Heart left ventricle (tissue), 16 donors: ENCODE measurements at regions not wholly inside any gene's neighbourhood (a gene's known extent, or its start where the extent isn't known, plus 50 kb on each side); places are given as distances from the start of the nearest gene placed in this dataset.

Experiments
- ATAC-seq, 4 donors: fragments of 200-7000 bp; cut with Tn5 transposase; one replicate each; pipeline ENCODE4 v1.9.1; 2020 to 2022; ENCODE audit warnings: moderate library complexity in 4 of 4, mild to moderate bottlenecking in 3 of 4, moderate number of reproducible peaks in 1 of 4
- DNase-seq, 5 donors: peaks; one replicate each; pipeline ENCODE4 v3.0.0-alpha.2; 2020
- H3K27ac ChIP-seq, 12 donors: fragments of 200-600 bp; sonication (generic) in 4 of 12; one replicate each; pipeline versions ENCODE4 v1.5.0 to v1.8.0; 2016 to 2022; ENCODE audit warnings: mild to moderate bottlenecking in 2 of 12
- H3K27me3 ChIP-seq, 9 donors: fragments of 200-600 bp; sonication (generic) in 2 of 9; one replicate each; pipeline versions ENCODE4 v1.5.1 to v1.8.0; 2016 to 2022; ENCODE audit warnings: mild to moderate bottlenecking in 3 of 9
- H3K36me3 ChIP-seq, 9 donors: fragments of 200-600 bp; sonication (generic) in 2 of 9; one replicate each; pipeline versions ENCODE4 v1.5.0 to v1.8.0; 2018 to 2022; ENCODE audit warnings: mild to moderate bottlenecking in 2 of 9
- H3K4me1 ChIP-seq, 12 donors: fragments of 200-600 bp; sonication (generic) in 4 of 12; one replicate each; pipeline versions ENCODE4 v1.5.0 to v1.8.0; 2016 to 2022; ENCODE audit warnings: mild to moderate bottlenecking in 3 of 12
- H3K4me3 ChIP-seq, 12 donors: fragments of 200-600 bp; sonication (generic) in 4 of 12; one replicate each; pipeline versions ENCODE4 v1.5.0 to v1.8.0; 2017 to 2022; ENCODE audit warnings: mild to moderate bottlenecking in 9 of 12, moderate library complexity in 4 of 12
- H3K9me3 ChIP-seq, 12 donors: fragments of 200-600 bp; sonication (generic) in 4 of 12; one replicate each; pipeline versions ENCODE4 v1.5.0 to v1.8.0; 2016 to 2022; ENCODE audit warnings: mild to moderate bottlenecking in 1 of 12
- POLR2A ChIP-seq, 2 donors: fragments of 450-650 bp; IDR thresholded peaks; one replicate each; pipeline ENCODE4 v1.6.1; 2017; ENCODE audit warnings: antibody characterized with exemption in 2 of 2, mild to moderate bottlenecking in 2 of 2, moderate library complexity in 2 of 2
- WGBS, 4 donors: extraction: QIAGEN DNeasy Blood & Tissue Kit in 2 of 4; methylation state at CpG; one replicate each; pipeline versions ENCODE4 v1.1.5 to v1.1.7; 2013 to 2018; 5-methylcytosine and 5-hydroxymethylcytosine counted together
- intact Hi-C, 10 donors: fragments of 100-400 bp; cut with DNase I; formaldehyde crosslinking; loops; one replicate each; pipeline versions ENCODE4 v1.11.1 to v1.14.2; 2022
- TF ChIP-seq, protein P1 (sequence below), 12 donors: fragments of 200-600 bp; sonication (generic) in 4 of 12; IDR thresholded peaks; one replicate each; pipeline versions ENCODE4 v1.5.0 to v1.8.0; 2018 to 2022; ENCODE audit warnings: antibody characterized with exemption in 12 of 12, mild to moderate bottlenecking in 5 of 12
- donor health status: ischemic (EF 13 %, LVEDD 7.1; RV severe dilation, severe dysfunction).
- donor health status: healthy with polysubstance abuse.
- donor health status: DM: no; HTN: yes; CAD: no.
- donor health status: DM: no; HTN: no; CAD: no.
- donor health status: ischemic (EF 25% LVEDD 6.9; RV normal size, moderate dysfunction).
- donor health status: ischemic (EF 25% LVEDD 5.7; RV mildly dilated, moderate dysfunction).
- donor health status: healthy.
- donor health status: DM: yes; HTN: yes; CAD: no.
- donor health status: ischemic (EF 35%, LVEDD 5.7; RV mildly dilated, moderate dysfunction).
- donor health status: nonischemic (EF 11% LVEDD 7.7; RV severe dilation, severe dysfunction).
- donor health status: DM: yes; HTN: yes; CAD: no.
- donor health status: PGD.
- donor health status: ischemic (EF 29% LVEDD 5.4; RV normal size, mild dysfunction).
- donor health status: nonischemic (EF 23%, LVEDD 6.1; RV moderate dilation, normal function).

DNA sequence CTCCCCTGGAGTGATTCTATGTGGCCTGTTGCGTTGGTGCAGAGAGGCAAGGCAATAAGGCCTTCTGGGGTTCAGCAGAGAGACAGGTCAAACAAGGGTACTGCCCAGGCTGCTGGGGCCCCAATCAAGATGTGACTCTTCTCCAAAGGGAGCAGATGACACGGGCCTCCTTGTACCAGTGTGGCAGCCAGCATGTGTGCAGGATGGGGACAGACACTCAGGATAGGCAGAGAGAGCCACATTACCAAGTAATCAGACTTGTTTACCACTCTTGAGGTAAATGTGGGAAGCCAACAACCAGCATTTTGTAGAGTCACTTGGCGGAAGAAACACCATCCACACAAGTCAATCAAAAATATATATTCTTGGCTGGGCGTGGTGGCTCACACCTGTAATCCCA is 95.3 kb upstream of the DLG1 start:
- H3K27ac ChIP-seq: peak overlapping the region in 5 of 12 donors; percentile 61 to 88 (median 76)
- no peaks in the 10 kb centered on the region for H3K27me3 ChIP-seq
- no peak for DNase-seq
- H3K9me3 ChIP-seq: no peaks in the 10 kb centered on the region
- intact Hi-C loops: loop anchor here in 2 of 10 donors (2.0 to 5.0 kb wide), 2 partner anchors 36 to 39 kb away; no protein-coding TSS in a partner anchor
- no peak for TF ChIP-seq POLR2A (IDR thresholded peaks at IDR 0.05)
- TF ChIP-seq, protein P1, sequence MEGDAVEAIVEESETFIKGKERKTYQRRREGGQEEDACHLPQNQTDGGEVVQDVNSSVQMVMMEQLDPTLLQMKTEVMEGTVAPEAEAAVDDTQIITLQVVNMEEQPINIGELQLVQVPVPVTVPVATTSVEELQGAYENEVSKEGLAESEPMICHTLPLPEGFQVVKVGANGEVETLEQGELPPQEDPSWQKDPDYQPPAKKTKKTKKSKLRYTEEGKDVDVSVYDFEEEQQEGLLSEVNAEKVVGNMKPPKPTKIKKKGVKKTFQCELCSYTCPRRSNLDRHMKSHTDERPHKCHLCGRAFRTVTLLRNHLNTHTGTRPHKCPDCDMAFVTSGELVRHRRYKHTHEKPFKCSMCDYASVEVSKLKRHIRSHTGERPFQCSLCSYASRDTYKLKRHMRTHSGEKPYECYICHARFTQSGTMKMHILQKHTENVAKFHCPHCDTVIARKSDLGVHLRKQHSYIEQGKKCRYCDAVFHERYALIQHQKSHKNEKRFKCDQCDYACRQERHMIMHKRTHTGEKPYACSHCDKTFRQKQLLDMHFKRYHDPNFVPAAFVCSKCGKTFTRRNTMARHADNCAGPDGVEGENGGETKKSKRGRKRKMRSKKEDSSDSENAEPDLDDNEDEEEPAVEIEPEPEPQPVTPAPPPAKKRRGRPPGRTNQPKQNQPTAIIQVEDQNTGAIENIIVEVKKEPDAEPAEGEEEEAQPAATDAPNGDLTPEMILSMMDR (IDR thresholded peaks at IDR 0.05): no peak
- no peak overlapping the region for H3K4me3 ChIP-seq
- 88 to 95% (median 91%) methylated on average over 4 of the region's 4 CpGs for WGBS, 4 donors
- no peak for ATAC-seq
- peaks cover 0 to 27% (median 11%) of the 10 kb centered on the region in 12 donors for H3K4me1 ChIP-seq
- no peaks in the 10 kb centered on the region for H3K36me3 ChIP-seq

DNA sequence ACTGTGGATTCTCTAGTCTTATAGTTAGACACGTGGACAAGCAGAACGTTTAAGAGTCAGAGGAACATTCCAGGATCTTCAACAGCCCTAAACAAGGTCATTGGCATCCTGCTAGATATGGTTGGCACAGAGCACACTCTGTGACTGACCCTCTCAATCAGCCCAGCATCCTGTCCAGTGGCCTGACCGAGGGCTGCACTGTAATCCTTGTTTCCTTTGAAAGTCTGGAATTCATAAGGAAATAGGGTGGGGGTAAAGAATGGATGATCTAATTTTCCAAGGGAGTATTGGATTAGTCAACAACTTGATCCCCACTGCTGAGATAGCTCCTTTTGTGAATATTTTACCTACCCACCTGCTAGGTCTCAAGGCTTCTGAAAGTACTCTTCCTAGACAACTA is 94.5 kb upstream of the DLG1 start:
- intact Hi-C loops: loop anchor here in 1 of 10 donors (5.0 kb wide), 1 partner anchor 36 kb away; no protein-coding TSS in a partner anchor
- 18 to 27% (median 21%) methylated on average over 3 of the region's 3 CpGs for WGBS, 4 donors

DNA sequence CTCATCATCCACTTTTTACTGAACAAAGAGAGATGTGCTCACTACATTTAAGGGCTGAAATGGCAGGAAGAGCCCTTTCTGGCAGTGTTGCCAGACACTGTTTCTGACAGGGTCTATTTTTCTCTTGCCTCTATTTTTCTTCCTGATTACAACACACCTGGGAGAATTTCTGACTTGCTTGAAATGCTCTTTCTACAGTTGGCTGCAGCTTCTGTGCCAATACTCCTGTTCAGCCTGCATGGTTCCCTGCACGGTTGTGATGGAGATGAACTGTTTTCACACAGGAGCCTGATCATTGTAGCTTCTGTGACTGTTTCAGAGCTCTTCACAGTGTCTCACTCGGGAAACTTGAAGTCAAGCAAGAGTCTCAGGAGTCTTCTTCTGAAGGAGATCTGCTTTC is 83.0 kb upstream of the DLG1 start:
- TF ChIP-seq, protein P1 (IDR thresholded peaks at IDR 0.05): no peak
- TF ChIP-seq POLR2A (IDR thresholded peaks at IDR 0.05): no peak
- no peaks in the 10 kb centered on the region for H3K27me3 ChIP-seq
- WGBS, 4 donors: 69 to 83% (median 73%) methylated on average over 2 of the region's 2 CpGs
- no peaks in the 10 kb centered on the region for H3K36me3 ChIP-seq
- no peak overlapping the region for H3K4me3 ChIP-seq
- intact Hi-C loops: no loop called here
- no peaks in the 10 kb centered on the region for H3K4me1 ChIP-seq
- DNase-seq: no peak
- H3K27ac ChIP-seq: no peak overlapping the region
- no peak for ATAC-seq
- no peaks in the 10 kb centered on the region for H3K9me3 ChIP-seq

More for the DNA sequence above, 94.5 kb upstream of the DLG1 start:
- H3K27ac ChIP-seq: peak overlapping the region in 3 of 12 donors; percentile 61 to 76 (median 69)
- no peaks in the 10 kb centered on the region for H3K36me3 ChIP-seq
- no peaks in the 10 kb centered on the region for H3K9me3 ChIP-seq
- DNase-seq (no peak), ATAC-seq (peak in 1 of 4 donors; percentile 27)
- H3K27me3 ChIP-seq: no peaks in the 10 kb centered on the region
- TF ChIP-seq POLR2A (IDR thresholded peaks at IDR 0.05): no peak
- TF ChIP-seq, protein P1 (IDR thresholded peaks at IDR 0.05): no peak
- no peak overlapping the region for H3K4me3 ChIP-seq
- peaks cover 0 to 27% (median 11%) of the 10 kb centered on the region in 12 donors for H3K4me1 ChIP-seq

DNA sequence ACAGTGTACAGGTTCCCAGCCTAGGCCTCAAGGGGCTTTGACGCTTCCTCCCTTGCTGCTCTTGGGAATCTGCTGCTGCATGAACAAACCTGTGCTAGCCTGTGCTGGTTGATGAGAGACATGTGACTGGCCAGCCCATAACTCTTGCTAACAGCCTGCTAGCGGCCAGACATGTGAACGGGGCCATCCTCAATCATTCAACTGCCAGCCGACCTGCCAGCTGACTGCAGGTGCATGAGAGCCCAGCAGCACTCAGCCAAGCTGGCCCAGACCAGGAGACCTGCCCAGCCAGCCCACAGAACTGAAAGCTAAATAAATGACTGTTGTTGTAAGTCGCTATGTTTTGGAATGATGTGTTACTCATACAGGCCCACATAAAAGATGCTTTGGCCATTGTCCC is 82.4 kb upstream of the DLG1 start:
- intact Hi-C loops: no loop called here
- DNase-seq (no peak), ATAC-seq (no peak)
- Histone ChIP-seq H3K36me3 (no peaks in the 10 kb centered on the region), H3K4me3 (no peak overlapping the region), H3K27me3 (no peaks in the 10 kb centered on the region), H3K9me3 (no peaks in the 10 kb centered on the region), H3K4me1 (no peaks in the 10 kb centered on the region), H3K27ac (no peak overlapping the region)
- WGBS, 4 donors: 75 to 87% (median 80%) methylated on average over 4 to 5 of the region's 5 CpGs
- no peak for TF ChIP-seq POLR2A (IDR thresholded peaks at IDR 0.05)
- TF ChIP-seq, protein P1 (IDR thresholded peaks at IDR 0.05): no peak
